ENCODE measurements at regions not wholly inside any gene's neighbourhood (a gene's known extent, or its start where the extent isn't known, plus 50 kb on each side); places are given as distances from the start of the nearest gene placed in this dataset.

DNA sequence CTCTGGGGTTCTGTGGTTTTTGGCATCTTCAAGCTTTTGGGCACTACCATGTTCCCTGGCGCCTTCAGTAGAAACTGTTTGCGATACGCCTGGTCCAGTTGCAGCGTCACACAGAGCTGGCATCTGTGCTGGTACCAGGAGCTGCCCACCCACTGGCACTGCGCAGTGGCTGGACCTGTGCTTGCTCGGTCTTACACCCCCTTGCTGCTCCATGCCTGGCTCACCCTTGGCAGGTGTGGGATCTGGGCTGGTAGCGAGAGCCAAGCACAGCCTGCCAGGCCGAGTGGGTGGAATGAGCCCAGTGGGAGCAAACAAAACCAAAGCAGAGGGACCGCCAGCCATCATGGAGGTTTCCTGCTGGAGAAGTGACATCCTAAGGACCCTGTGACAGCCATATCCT, 170.2 kb upstream of the IRX2 start:
- TF ChIP-seq, protein P1, sequence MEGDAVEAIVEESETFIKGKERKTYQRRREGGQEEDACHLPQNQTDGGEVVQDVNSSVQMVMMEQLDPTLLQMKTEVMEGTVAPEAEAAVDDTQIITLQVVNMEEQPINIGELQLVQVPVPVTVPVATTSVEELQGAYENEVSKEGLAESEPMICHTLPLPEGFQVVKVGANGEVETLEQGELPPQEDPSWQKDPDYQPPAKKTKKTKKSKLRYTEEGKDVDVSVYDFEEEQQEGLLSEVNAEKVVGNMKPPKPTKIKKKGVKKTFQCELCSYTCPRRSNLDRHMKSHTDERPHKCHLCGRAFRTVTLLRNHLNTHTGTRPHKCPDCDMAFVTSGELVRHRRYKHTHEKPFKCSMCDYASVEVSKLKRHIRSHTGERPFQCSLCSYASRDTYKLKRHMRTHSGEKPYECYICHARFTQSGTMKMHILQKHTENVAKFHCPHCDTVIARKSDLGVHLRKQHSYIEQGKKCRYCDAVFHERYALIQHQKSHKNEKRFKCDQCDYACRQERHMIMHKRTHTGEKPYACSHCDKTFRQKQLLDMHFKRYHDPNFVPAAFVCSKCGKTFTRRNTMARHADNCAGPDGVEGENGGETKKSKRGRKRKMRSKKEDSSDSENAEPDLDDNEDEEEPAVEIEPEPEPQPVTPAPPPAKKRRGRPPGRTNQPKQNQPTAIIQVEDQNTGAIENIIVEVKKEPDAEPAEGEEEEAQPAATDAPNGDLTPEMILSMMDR (IDR thresholded peaks at IDR 0.05 in 2 of 3, conservative IDR thresholded peaks at IDR 0.05 in 1 of 3; ENCODE audit: borderline replicate concordance in 1 of 3, insufficient read depth in 1 of 3, low read depth in 2 of 3, low read length in 2 of 3): no peak
- TF ChIP-seq ZNF274 (IDR thresholded peaks at IDR 0.05; ENCODE audit: low read depth, low read length): no peak
- no peak for TF ChIP-seq RAD21 (IDR thresholded peaks at IDR 0.05; ENCODE audit: low read depth)
- TF ChIP-seq EGR1 (IDR thresholded peaks at IDR 0.05; ENCODE audit: low read depth): no peak
